GM23338 (cell line): ENCODE measurements at regions not wholly inside any gene's neighbourhood (a gene's known extent, or its start where the extent isn't known, plus 50 kb on each side); places are given as distances from the start of the nearest gene placed in this dataset.
"Not testable (repeated sequence)": the region's sequence is repeated elsewhere in the genome, so short reads cannot be mapped to it uniquely, and the experiment has no call there.

Experiments
- ATAC-seq: fragments of 200-7000 bp; cut with Tn5 transposase; 3 replicates; pipeline ENCODE4 v1.9.1; 2020
- DNase-seq: peaks from one replicate; pipeline ENCODE4 v3.0.0-alpha.2; 2015; ENCODE audit warnings: low spot score
- H2AFZ ChIP-seq: fragments of 200-600 bp; sonication (generic); 2 replicates; pipeline ENCODE4 v1.8.0; 2016; ENCODE audit warnings: antibody characterized with exemption, mild to moderate bottlenecking, moderate library complexity
- H3F3A ChIP-seq: fragments of 200-600 bp; sonication (generic); replicated peaks from 2 replicates; pipeline ENCODE4 v1.8.0; 2017; ENCODE audit warnings: antibody characterized with exemption, mixed run types, low read depth
- H3K27ac ChIP-seq: fragments of 200-600 bp; sonication (generic); 2 replicates; pipeline ENCODE4 v1.6.1; 2016; ENCODE audit warnings: low read depth
- H3K27me3 ChIP-seq: fragments of 200-600 bp; sonication (generic); 2 replicates; pipeline ENCODE4 v1.8.0; 2016; ENCODE audit warnings: mild to moderate bottlenecking, mixed run types, moderate library complexity; ENCODE audit not compliant: insufficient read depth
- H3K36me3 ChIP-seq: fragments of 200-600 bp; sonication (generic); 2 replicates; pipeline ENCODE4 v1.8.0; 2016; ENCODE audit warnings: mild to moderate bottlenecking; ENCODE audit not compliant: insufficient read depth
- H3K4me1 ChIP-seq: fragments of 200-600 bp; sonication (generic); 2 replicates; pipeline ENCODE4 v1.8.0; 2016; ENCODE audit warnings: mild to moderate bottlenecking, moderate library complexity; ENCODE audit not compliant: insufficient read depth
- H3K4me2 ChIP-seq: fragments of 200-600 bp; sonication (generic); 2 replicates; pipeline ENCODE4 v1.7.1; 2017; ENCODE audit warnings: mixed run types
- H3K4me3 ChIP-seq: fragments of 200-600 bp; sonication (generic); 2 replicates; pipeline ENCODE4 v1.6.1; 2016; ENCODE audit warnings: mixed run types
- H3K79me2 ChIP-seq: fragments of 200-600 bp; sonication (generic); replicated peaks from 2 replicates; pipeline ENCODE4 v1.8.0; 2017; ENCODE audit warnings: mild to moderate bottlenecking; ENCODE audit not compliant: insufficient read depth
- H3K9me2 ChIP-seq: fragments of 200-600 bp; sonication (generic); 2 replicates; pipeline ENCODE4 v1.8.0; 2017; ENCODE audit not compliant: insufficient read depth
- H4K20me1 ChIP-seq: fragments of 200-600 bp; sonication (generic); replicated peaks from 2 replicates; pipeline ENCODE4 v1.8.0; 2017; ENCODE audit warnings: mild to moderate bottlenecking; ENCODE audit not compliant: insufficient read depth
- H3K27ac Mint-ChIP-seq: 2 replicates; pipeline ENCODE4 v1.8.0; 2020; ENCODE audit warnings: inconsistent platforms, mild to moderate bottlenecking, moderate library complexity, mixed read lengths
- H3K27me3 Mint-ChIP-seq: 3 replicates; pipeline ENCODE4 v1.8.0; 2022; ENCODE audit warnings: low read depth, mild to moderate bottlenecking, moderate library complexity, mixed read lengths, inconsistent platforms; ENCODE audit not compliant: insufficient read depth, poor library complexity
- H3K36me3 Mint-ChIP-seq: 3 replicates; pipeline ENCODE4 v1.8.0; 2021; ENCODE audit warnings: low read depth, mild to moderate bottlenecking, inconsistent platforms, moderate library complexity, mixed read lengths
- H3K4me1 Mint-ChIP-seq: 3 replicates; pipeline ENCODE4 v1.8.0; 2020; ENCODE audit warnings: mild to moderate bottlenecking, inconsistent platforms, mixed read lengths
- H3K4me3 Mint-ChIP-seq: 3 replicates; pipeline ENCODE4 v1.8.0; 2021; ENCODE audit warnings: moderate library complexity, mild to moderate bottlenecking, inconsistent platforms, mixed read lengths
- H3K9me3 Mint-ChIP-seq: 3 replicates; pipeline ENCODE4 v1.8.0; 2020; ENCODE audit warnings: moderate library complexity, mild to moderate bottlenecking, inconsistent platforms, mixed read lengths
- CREB1 ChIP-seq: fragments of 250-450 bp; sonication (Bioruptor Pico); IDR thresholded peaks from 2 replicates; pipeline ENCODE4 v1.5.0; 2020; ENCODE audit warnings: low read depth, mild to moderate bottlenecking, moderate library complexity
- ETS1 ChIP-seq: IDR thresholded peaks from 2 replicates; pipeline ENCODE4 v1.6.1; 2016; ENCODE audit warnings: antibody characterized with exemption
- EZH2 ChIP-seq: fragments of 200-600 bp; sonication (generic); IDR thresholded peaks from one replicate; pipeline ENCODE4 v1.8.0; 2017; ENCODE audit warnings: antibody characterized with exemption, mild to moderate bottlenecking, low read depth; ENCODE audit not compliant: unreplicated experiment
- EZH2phosphoT487 ChIP-seq: fragments of 200-600 bp; sonication (generic); IDR thresholded peaks from one replicate; pipeline ENCODE4 v1.8.1; 2018; ENCODE audit warnings: antibody characterized with exemption; ENCODE audit not compliant: unreplicated experiment
- JUNB ChIP-seq: IDR thresholded peaks from one replicate; pipeline ENCODE4 v1.6.1; 2016; ENCODE audit warnings: antibody characterized with exemption; ENCODE audit not compliant: unreplicated experiment
- NANOG ChIP-seq: IDR thresholded peaks from 2 replicates; pipeline ENCODE4 v1.6.1; 2016; ENCODE audit warnings: antibody characterized with exemption, borderline replicate concordance
- POLR2AphosphoS5 ChIP-seq: IDR thresholded peaks from 2 replicates; pipeline ENCODE4 v1.6.1; 2016; ENCODE audit warnings: antibody characterized with exemption, low read depth
- ZNF114 ChIP-seq: fragments of 250-450 bp; sonication (Bioruptor Pico); IDR thresholded peaks from 2 replicates; pipeline ENCODE4 v1.5.0; 2020; ENCODE audit warnings: mild to moderate bottlenecking, moderate library complexity
- ZNF331 ChIP-seq: fragments of 250-450 bp; sonication (Bioruptor Pico); IDR thresholded peaks from 2 replicates; pipeline ENCODE4 v1.5.0; 2020; ENCODE audit warnings: low read depth, mild to moderate bottlenecking, moderate library complexity
- ZNF462 ChIP-seq: fragments of 250-450 bp; sonication (Bioruptor Pico); IDR thresholded peaks from 2 replicates; pipeline ENCODE4 v1.5.0; 2020; ENCODE audit warnings: mild to moderate bottlenecking, moderate library complexity

GRCh38 chr14:22176957-22177356 lies 412.1 kb downstream of the DAD1 start:
- peaks cover 2% of the 10 kb centered on the region for H3K27me3 Mint-ChIP-seq
- no peak for ATAC-seq
- Histone ChIP-seq H3K4me2 (no peak overlapping the region), H3K9me2 (no peaks in the 10 kb centered on the region), H3K4me1 (peaks cover 12% of the 10 kb centered on the region), H3K36me3 (no peaks in the 10 kb centered on the region), H3K79me2 (no peaks in the 10 kb centered on the region), H4K20me1 (no peaks in the 10 kb centered on the region), H2AFZ (no peak overlapping the region), H3K27ac (no peak overlapping the region), H3K4me3 (no peak overlapping the region), H3K27me3 (no peaks in the 10 kb centered on the region), H3F3A (no peaks in the 10 kb centered on the region)
- no peaks in the 10 kb centered on the region for H3K36me3 Mint-ChIP-seq
- H3K27ac Mint-ChIP-seq, result no peak overlapping the region
- H3K9me3 Mint-ChIP-seq, result no peaks in the 10 kb centered on the region
- no peak for TF ChIP-seq JUNB
- no peak for TF ChIP-seq CREB1 (CRISPR knock-in tag)
- no peak for TF ChIP-seq POLR2AphosphoS5
- no peak for TF ChIP-seq ZNF114
- TF ChIP-seq ZNF462 (CRISPR knock-in tag), result no peak
- no peak for TF ChIP-seq ZNF331 (CRISPR knock-in tag)
- no peak for TF ChIP-seq ETS1
- no peak for TF ChIP-seq EZH2
- TF ChIP-seq NANOG, result no peak
- no peak for TF ChIP-seq EZH2phosphoT487
- DNase-seq, result no peak
- peaks cover 15% of the 10 kb centered on the region for H3K4me1 Mint-ChIP-seq
- no peak overlapping the region for H3K4me3 Mint-ChIP-seq

- H3K27ac ChIP-seq, H3K27me3 ChIP-seq, H3K79me2 ChIP-seq, H2AFZ ChIP-seq, H3K36me3 ChIP-seq, DNase-seq, H3K4me3 Mint-ChIP-seq, ATAC-seq, H3K36me3 Mint-ChIP-seq, H3K27me3 Mint-ChIP-seq, H3F3A ChIP-seq, H3K4me3 ChIP-seq, H3K9me3 Mint-ChIP-seq, H4K20me1 ChIP-seq, H3K27ac Mint-ChIP-seq, H3K4me2 ChIP-seq, H3K9me2 ChIP-seq: not testable (repeated sequence)
- H3K4me1 ChIP-seq, result peaks cover 26% of the 10 kb centered on the region
- H3K4me1 Mint-ChIP-seq, result peaks cover 27% of the 10 kb centered on the region
Observed at GRCh38 chr14:22175278-22175558, 413.8 kb downstream of the DAD1 start.
